Neuronal stem cell (in vitro differentiated cells): ENCODE measurements at regions not wholly inside any gene's neighbourhood (a gene's known extent, or its start where the extent isn't known, plus 50 kb on each side); places are given as distances from the start of the nearest gene placed in this dataset.

ENCODE experiments used
- DNase-seq: peaks from one replicate; pipeline ENCODE4 v3.0.0-alpha.2; 2013; ENCODE audit warnings: low spot score
- H2AFZ ChIP-seq: one replicate; pipeline ENCODE4 v1.6.1; 2013; ENCODE audit warnings: mild to moderate bottlenecking, low read length, inconsistent platforms
- H2AK5ac ChIP-seq: 2 replicates; pipeline ENCODE4 v1.6.1; 2013; ENCODE audit warnings: low read depth, mild to moderate bottlenecking, inconsistent platforms, low read length, moderate library complexity, mixed read lengths
- H2BK120ac ChIP-seq: 2 replicates; pipeline ENCODE4 v1.6.1; 2013; ENCODE audit warnings: low read depth, mild to moderate bottlenecking, inconsistent platforms, low read length, moderate library complexity, mixed read lengths
- H2BK12ac ChIP-seq: one replicate; pipeline ENCODE4 v1.6.1; 2013; ENCODE audit warnings: low read length, inconsistent platforms
- H2BK15ac ChIP-seq: 2 replicates; pipeline ENCODE4 v1.6.1; 2013; ENCODE audit warnings: mild to moderate bottlenecking, low read length, inconsistent platforms, mixed read lengths
- H2BK5ac ChIP-seq: one replicate; pipeline ENCODE4 v1.6.1; 2013; ENCODE audit warnings: inconsistent platforms, mild to moderate bottlenecking, low read length, moderate library complexity
- H3K14ac ChIP-seq: one replicate; pipeline ENCODE4 v1.6.1; 2013; ENCODE audit warnings: low read length, inconsistent platforms
- H3K18ac ChIP-seq: 2 replicates; pipeline ENCODE4 v1.6.1; 2013; ENCODE audit warnings: low read length, inconsistent platforms
- H3K23ac ChIP-seq: 2 replicates; pipeline ENCODE4 v1.6.1; 2013; ENCODE audit warnings: low read depth, mild to moderate bottlenecking, mixed read lengths, low read length, inconsistent platforms; ENCODE audit not compliant: poor library complexity
- H3K27ac ChIP-seq: replicated peaks from 3 replicates; pipeline ENCODE4 v1.5.1; 2013; ENCODE audit warnings: low read length, inconsistent platforms
- H3K27me3 ChIP-seq, 3 experiments: 2 replicates each; pipeline ENCODE4 v1.6.1; 2013; ENCODE audit warnings: low read length in 3 of 3, mild to moderate bottlenecking in 2 of 3, inconsistent platforms in 1 of 3, low read depth in 1 of 3, mixed read lengths in 1 of 3, moderate library complexity in 1 of 3; ENCODE audit not compliant: control insufficient read depth in 3 of 3, insufficient read depth in 3 of 3
- H3K36me3 ChIP-seq, 2 donors: replicated peaks in 1 of 2; 2 replicates each; pipeline ENCODE4 v1.6.1; 2013; ENCODE audit warnings: low read length in 2 of 2; ENCODE audit not compliant: control insufficient read depth in 2 of 2, insufficient read depth in 2 of 2
- H3K4ac ChIP-seq: 2 replicates; pipeline ENCODE4 v1.6.1; 2013; ENCODE audit warnings: inconsistent platforms, mild to moderate bottlenecking, low read length, moderate library complexity
- H3K4me1 ChIP-seq, 2 donors: 1 replicate in 1 of 2; 2 replicates in 1 of 2; pipeline ENCODE4 v1.6.1; 2013; ENCODE audit warnings: low read length in 2 of 2, low read depth in 1 of 2; ENCODE audit not compliant: control insufficient read depth in 2 of 2, insufficient read depth in 1 of 2
- H3K4me2 ChIP-seq: one replicate; pipeline ENCODE4 v1.6.1; 2013; ENCODE audit warnings: mild to moderate bottlenecking, low read length, inconsistent platforms; ENCODE audit not compliant: insufficient read depth, poor library complexity, severe bottlenecking
- H3K4me3 ChIP-seq, 2 donors: 2 replicates each; pipeline ENCODE4 v1.5.1; 2013; ENCODE audit warnings: low read length in 2 of 2, mild to moderate bottlenecking in 2 of 2, inconsistent platforms in 1 of 2, moderate library complexity in 1 of 2
- H3K79me1 ChIP-seq: one replicate; pipeline ENCODE4 v1.6.1; 2013; ENCODE audit warnings: low read depth, mild to moderate bottlenecking, inconsistent platforms, low read length, moderate library complexity
- H3K9ac ChIP-seq: one replicate; pipeline ENCODE4 v1.6.1; 2013; ENCODE audit warnings: mild to moderate bottlenecking, low read depth, low read length, inconsistent platforms; ENCODE audit not compliant: poor library complexity
- H3K9me3 ChIP-seq, 2 donors: replicated peaks in 1 of 2; 2 replicates each; pipeline versions ENCODE3 to v1.6.1; 2013; ENCODE audit warnings: low read length in 2 of 2, mild to moderate bottlenecking in 2 of 2, inconsistent platforms in 1 of 2, low read depth in 1 of 2, mixed read lengths in 1 of 2, moderate library complexity in 1 of 2; ENCODE audit not compliant: control insufficient read depth in 2 of 2, insufficient read depth in 1 of 2
- H4K8ac ChIP-seq: one replicate; pipeline ENCODE4 v1.6.1; 2013; ENCODE audit warnings: low read depth, mild to moderate bottlenecking, inconsistent platforms, low read length, moderate library complexity
- H4K91ac ChIP-seq: one replicate; pipeline ENCODE4 v1.6.1; 2013; ENCODE audit warnings: low read length, low read depth, mild to moderate bottlenecking, inconsistent platforms; ENCODE audit not compliant: poor library complexity
- WGBS, 2 donors: extraction: QIAGEN DNeasy Blood & Tissue Kit; methylation state at CpG; one replicate each; pipeline ENCODE4 v1.1.7; 2013; ENCODE audit warnings: missing lambda C conversion rate in 2 of 2, mixed read lengths in 1 of 2; ENCODE audit not compliant: insufficient read length in 2 of 2, insufficient replicate concordance in 1 of 2; ENCODE audit errors: extremely low coverage in 2 of 2; 5-methylcytosine and 5-hydroxymethylcytosine counted together

DNA sequence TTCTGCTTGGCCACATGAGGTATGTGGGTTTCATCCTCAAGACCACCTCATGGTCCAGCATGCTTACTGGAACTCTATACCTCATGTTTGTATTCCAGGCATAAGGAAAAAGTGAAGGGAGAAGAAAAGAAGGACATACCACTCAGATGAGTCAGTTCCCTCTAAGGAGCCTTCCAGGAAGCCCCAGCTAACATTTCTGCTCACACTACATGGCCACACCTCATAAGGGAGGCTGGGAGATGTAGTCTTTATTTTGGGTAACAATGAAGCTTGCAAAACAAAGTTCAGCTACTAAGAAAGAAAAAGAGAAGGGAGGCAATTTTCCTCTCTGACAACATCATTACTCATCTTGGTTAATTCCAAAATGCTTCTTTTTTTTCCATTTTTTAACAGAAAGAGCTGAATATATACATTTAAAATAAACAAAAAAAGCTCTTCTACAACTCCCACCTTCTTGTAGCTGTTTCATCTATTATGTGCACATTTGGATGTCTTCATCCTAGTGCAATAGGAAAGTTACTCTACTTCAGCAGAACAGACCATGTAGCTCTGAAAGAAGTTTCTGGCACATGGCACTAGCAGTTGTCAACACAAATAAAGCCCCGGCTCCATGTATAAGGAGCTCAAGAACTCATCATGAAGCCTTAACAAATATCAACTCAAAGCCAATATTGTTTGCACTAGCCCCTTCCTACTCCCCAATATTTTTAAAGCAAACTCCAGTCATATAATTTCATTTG is 123.6 kb upstream of the CCDC112 start:
- H2BK15ac ChIP-seq: no peak overlapping the region
- no peak for DNase-seq
- no CpG with 5 or more reads among the region's 1 CpG for WGBS, 2 donors

DNA sequence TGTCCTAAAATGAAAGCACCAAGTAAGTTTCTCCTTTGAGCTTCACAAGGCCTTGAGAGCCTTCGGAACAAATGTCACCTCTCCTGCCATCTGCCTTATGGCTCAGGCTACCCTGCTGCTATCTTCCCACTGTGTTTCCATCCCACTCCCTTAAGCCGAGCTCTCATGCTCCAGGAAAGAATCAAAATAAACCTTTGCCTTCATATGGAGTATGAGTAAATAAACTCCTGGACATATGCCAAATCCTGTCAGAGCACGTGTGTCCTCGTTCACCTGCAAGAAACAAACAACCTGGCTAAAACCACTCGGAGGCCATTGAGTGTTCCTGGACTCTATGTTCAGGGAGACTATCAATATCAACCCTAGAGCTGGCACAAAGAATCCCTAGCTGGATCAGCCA is 122.3 kb upstream of the CCDC112 start:
- Histone ChIP-seq H3K18ac (no peak overlapping the region), H3K23ac (no peak overlapping the region), H2BK120ac (no peak overlapping the region), H2BK15ac (no peak overlapping the region), H3K9me3 (no peaks in the 10 kb centered on the region), H3K4me3 (no peak overlapping the region), H3K36me3 (no peaks in the 10 kb centered on the region), H4K91ac (no peak overlapping the region), H3K9ac (no peak overlapping the region), H3K79me1 (no peaks in the 10 kb centered on the region), H2AFZ (no peak overlapping the region), H4K8ac (no peak overlapping the region), H3K27me3 (no peaks in the 10 kb centered on the region), H3K4me1 (peaks cover 14 to 19% of the 10 kb centered on the region in 2 donors), H3K14ac (no peak overlapping the region), H3K27ac (no peak overlapping the region), H3K4ac (no peak overlapping the region), H2AK5ac (no peak overlapping the region), H2BK5ac (no peak overlapping the region), H2BK12ac (no peak overlapping the region), H3K4me2 (no peak overlapping the region)
- DNase-seq: no peak
- no CpG with 5 or more reads among the region's 5 CpGs for WGBS, 2 donors

More for the DNA sequence above, 123.6 kb upstream of the CCDC112 start:
- Histone ChIP-seq H2AK5ac (no peak overlapping the region), H3K4me3 (no peak overlapping the region), H3K4me1 (peaks cover 8% of the 10 kb centered on the region in 2 donors), H2BK5ac (no peak overlapping the region), H3K27ac (no peak overlapping the region), H2AFZ (peak overlapping the region; percentile 24), H3K14ac (no peak overlapping the region), H3K9me3 (no peaks in the 10 kb centered on the region), H3K4me2 (no peak overlapping the region), H3K4ac (no peak overlapping the region), H3K23ac (no peak overlapping the region), H3K27me3 (no peaks in the 10 kb centered on the region), H4K8ac (no peak overlapping the region), H3K79me1 (no peaks in the 10 kb centered on the region), H3K18ac (no peak overlapping the region), H3K36me3 (no peaks in the 10 kb centered on the region), H4K91ac (no peak overlapping the region), H3K9ac (no peak overlapping the region), H2BK120ac (no peak overlapping the region), H2BK12ac (no peak overlapping the region)

DNA sequence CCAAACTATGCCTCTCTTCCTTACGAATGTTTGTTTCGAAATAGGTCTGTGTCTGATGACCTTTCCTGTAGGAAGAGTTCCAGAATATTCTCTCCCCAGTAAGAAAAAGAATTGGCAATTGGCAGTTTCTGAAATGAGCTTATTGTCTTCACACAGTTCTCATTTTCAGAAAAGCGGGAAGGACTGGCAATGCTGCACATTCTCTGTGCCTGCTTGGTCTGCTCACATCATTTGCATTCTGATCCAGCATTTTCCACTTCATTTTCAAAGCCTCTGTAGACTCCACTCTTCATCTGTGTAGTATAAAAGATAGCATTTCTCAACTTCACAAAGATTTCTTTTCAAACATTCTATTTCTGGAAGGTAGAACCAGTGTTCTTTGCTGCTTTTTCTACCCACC is 120.6 kb upstream of the CCDC112 start:
- no peak overlapping the region for H4K8ac ChIP-seq
- no peak overlapping the region for H3K18ac ChIP-seq
- no peak overlapping the region for H4K91ac ChIP-seq
- H2BK12ac ChIP-seq: no peak overlapping the region
- H3K4me2 ChIP-seq: no peak overlapping the region
- WGBS, 2 donors: no CpG with 5 or more reads among the region's 3 CpGs
- no peaks in the 10 kb centered on the region for H3K9me3 ChIP-seq
- no peak overlapping the region for H3K4ac ChIP-seq
- no peak overlapping the region for H2BK120ac ChIP-seq
- H3K79me1 ChIP-seq: no peaks in the 10 kb centered on the region
- no peak overlapping the region for H2AK5ac ChIP-seq
- H3K27me3 ChIP-seq: no peaks in the 10 kb centered on the region
- no peaks in the 10 kb centered on the region for H3K36me3 ChIP-seq
- H3K9ac ChIP-seq: no peak overlapping the region
- no peak overlapping the region for H2BK5ac ChIP-seq
- no peak overlapping the region for H3K27ac ChIP-seq
- no peak overlapping the region for H3K4me3 ChIP-seq
- no peak overlapping the region for H2AFZ ChIP-seq
- DNase-seq: no peak
- no peak overlapping the region for H3K14ac ChIP-seq
- no peak overlapping the region for H3K23ac ChIP-seq
- peaks cover 11 to 21% of the 10 kb centered on the region in 2 donors for H3K4me1 ChIP-seq
- no peak overlapping the region for H2BK15ac ChIP-seq

DNA sequence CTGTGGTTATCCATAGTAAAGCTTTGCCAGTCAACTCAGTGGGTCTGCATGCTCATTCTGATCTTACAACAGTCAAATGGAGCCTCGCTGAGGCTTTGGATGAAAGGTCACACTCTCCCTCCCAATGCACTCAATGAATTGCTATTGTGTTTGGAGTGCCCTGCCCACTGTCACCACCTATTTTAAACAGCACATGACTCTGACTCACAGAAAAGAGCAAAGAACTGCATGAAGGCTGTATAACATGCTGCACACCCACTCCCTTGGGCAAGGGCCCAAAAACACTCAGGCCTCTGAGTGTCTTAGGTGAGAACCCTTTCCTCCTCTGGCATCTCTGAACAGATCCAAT is 118.7 kb upstream of the CCDC112 start:
- Histone ChIP-seq H3K4me1 (peaks cover 11 to 21% of the 10 kb centered on the region in 2 donors), H4K8ac (no peak overlapping the region), H3K4me3 (no peak overlapping the region)

More for the DNA sequence above, 118.7 kb upstream of the CCDC112 start:
- no peak overlapping the region for H4K91ac ChIP-seq
- H3K4ac ChIP-seq: no peak overlapping the region
- no peak overlapping the region for H2BK12ac ChIP-seq
- H3K9ac ChIP-seq: no peak overlapping the region
- H3K36me3 ChIP-seq: no peaks in the 10 kb centered on the region
- H3K27me3 ChIP-seq: no peaks in the 10 kb centered on the region
- DNase-seq: peak; percentile 31
- H3K4me2 ChIP-seq: no peak overlapping the region
- no peaks in the 10 kb centered on the region for H3K79me1 ChIP-seq
- no peak overlapping the region for H2BK5ac ChIP-seq
- H2AK5ac ChIP-seq: no peak overlapping the region
- H3K23ac ChIP-seq: no peak overlapping the region
- no peak overlapping the region for H3K14ac ChIP-seq
- no peak overlapping the region for H3K18ac ChIP-seq
- no peak overlapping the region for H2BK120ac ChIP-seq
- H2AFZ ChIP-seq: no peak overlapping the region
- no peaks in the 10 kb centered on the region for H3K9me3 ChIP-seq
- no CpG with 5 or more reads among the region's 1 CpG for WGBS, 2 donors
- H2BK15ac ChIP-seq: no peak overlapping the region
- no peak overlapping the region for H3K27ac ChIP-seq
